Chondrocyte (in vitro differentiated cells): ENCODE measurements at regions not wholly inside any gene's neighbourhood (a gene's known extent, or its start where the extent isn't known, plus 50 kb on each side); places are given as distances from the start of the nearest gene placed in this dataset.
A peak's percentile ranks its signal among the peaks of the same experiment; 100 is the strongest.

Experiments used
- DNase-seq: peaks from one replicate; pipeline ENCODE4 v3.0.0; 2021; ENCODE audit warnings: mixed read lengths, low spot score
- H3K27ac Mint-ChIP-seq: one replicate; pipeline ENCODE4 v1.8.0; 2021; ENCODE audit warnings: mild to moderate bottlenecking, moderate library complexity, mixed read lengths; ENCODE audit not compliant: unreplicated experiment
- H3K27me3 Mint-ChIP-seq: 2 replicates; pipeline ENCODE4 v1.8.0; 2021; ENCODE audit warnings: low read depth, mixed read lengths
- H3K36me3 Mint-ChIP-seq: 2 replicates; pipeline ENCODE4 v1.8.0; 2021; ENCODE audit warnings: low read depth, mixed read lengths
- H3K4me1 Mint-ChIP-seq: 2 replicates; pipeline ENCODE4 v1.8.0; 2021; ENCODE audit warnings: low read depth, mild to moderate bottlenecking, mixed read lengths
- H3K4me3 Mint-ChIP-seq: one replicate; pipeline ENCODE4 v1.8.0; 2021; ENCODE audit warnings: mild to moderate bottlenecking, moderate library complexity, mixed read lengths; ENCODE audit not compliant: unreplicated experiment
- H3K9me3 Mint-ChIP-seq: 2 replicates; pipeline ENCODE4 v1.8.0; 2021; ENCODE audit warnings: low read depth, mixed read lengths
- CTCF ChIP-seq: fragments of 200-600 bp; sonication (generic); IDR thresholded peaks from 2 replicates; pipeline ENCODE4 v1.5.0; 2021; ENCODE audit warnings: antibody characterized with exemption, mild to moderate bottlenecking, moderate library complexity

GRCh38 chr2:8619071-8619470 is 62.8 kb upstream of the ID2 start:
- no peaks in the 10 kb centered on the region for H3K9me3 Mint-ChIP-seq
- DNase-seq: no peak
- peaks cover 34% of the 10 kb centered on the region for H3K27me3 Mint-ChIP-seq
- no peaks in the 10 kb centered on the region for H3K36me3 Mint-ChIP-seq
- H3K4me3 Mint-ChIP-seq: no peak overlapping the region
- TF ChIP-seq CTCF: no peak
- no peaks in the 10 kb centered on the region for H3K4me1 Mint-ChIP-seq
- no peak overlapping the region for H3K27ac Mint-ChIP-seq

GRCh38 chr2:8620611-8621382 is 61.1 kb upstream of the ID2 start:
- no peaks in the 10 kb centered on the region for H3K4me1 Mint-ChIP-seq
- no peak overlapping the region for H3K4me3 Mint-ChIP-seq
- TF ChIP-seq CTCF: no peak
- no peaks in the 10 kb centered on the region for H3K36me3 Mint-ChIP-seq
- peaks cover 21% of the 10 kb centered on the region for H3K27me3 Mint-ChIP-seq
- H3K27ac Mint-ChIP-seq: no peak overlapping the region
- DNase-seq: no peak
- no peaks in the 10 kb centered on the region for H3K9me3 Mint-ChIP-seq

GRCh38 chr2:8622199-8622911 is 59.5 kb upstream of the ID2 start:
- no peak for TF ChIP-seq CTCF
- Mint-ChIP-seq H3K27ac (no peak overlapping the region), H3K4me3 (no peak overlapping the region), H3K36me3 (no peaks in the 10 kb centered on the region), H3K27me3 (peaks cover 17% of the 10 kb centered on the region), H3K4me1 (no peaks in the 10 kb centered on the region), H3K9me3 (no peaks in the 10 kb centered on the region)
- DNase-seq: peak; percentile 58

- peak; percentile 54 for DNase-seq
- no peak for TF ChIP-seq CTCF
- no peak overlapping the region for H3K27ac Mint-ChIP-seq
- peaks cover 16% of the 10 kb centered on the region for H3K27me3 Mint-ChIP-seq
- H3K9me3 Mint-ChIP-seq: no peaks in the 10 kb centered on the region
- no peaks in the 10 kb centered on the region for H3K36me3 Mint-ChIP-seq
- no peaks in the 10 kb centered on the region for H3K4me1 Mint-ChIP-seq
- no peak overlapping the region for H3K4me3 Mint-ChIP-seq
These were observed 58.9 kb upstream of the ID2 start for GRCh38 chr2:8622924-8623465.

GRCh38 chr2:8623576-8623957 is 58.3 kb upstream of the ID2 start:
- Mint-ChIP-seq H3K4me3 (no peak overlapping the region), H3K27me3 (peaks cover 11% of the 10 kb centered on the region), H3K4me1 (no peaks in the 10 kb centered on the region), H3K27ac (no peak overlapping the region), H3K9me3 (no peaks in the 10 kb centered on the region), H3K36me3 (no peaks in the 10 kb centered on the region)
- DNase-seq: peak; percentile 86
- TF ChIP-seq CTCF: no peak
